WERI-Rb-1 (cell line): ENCODE measurements at regions not wholly inside any gene's neighbourhood (a gene's known extent, or its start where the extent isn't known, plus 50 kb on each side); places are given as distances from the start of the nearest gene placed in this dataset.

Source experiments
- DNase-seq: peaks from one replicate; pipeline ENCODE4 v3.0.0-alpha.2; 2020
- H3K27ac ChIP-seq: fragments of 250-450 bp; sonication (Bioruptor Pico); 2 replicates; pipeline ENCODE4 v1.5.1; 2020; ENCODE audit warnings: mild to moderate bottlenecking, moderate library complexity
- H3K27me3 ChIP-seq: fragments of 250-450 bp; sonication (Bioruptor Pico); 2 replicates; pipeline ENCODE4 v1.5.1; 2021; ENCODE audit warnings: mild to moderate bottlenecking, low read depth, moderate library complexity; ENCODE audit not compliant: insufficient read depth, severe bottlenecking
- H3K36me3 ChIP-seq: fragments of 250-450 bp; sonication (Bioruptor Pico); 2 replicates; pipeline ENCODE4 v1.5.1; 2020; ENCODE audit warnings: mild to moderate bottlenecking, moderate library complexity
- H3K4me3 ChIP-seq: 2 replicates; pipeline ENCODE4 v1.5.1; 2011; ENCODE audit warnings: low read depth, mild to moderate bottlenecking, control low read depth, low read length
- H3K9me3 ChIP-seq: fragments of 250-450 bp; sonication (Bioruptor Pico); 2 replicates; pipeline ENCODE4 v1.5.1; 2021; ENCODE audit warnings: mild to moderate bottlenecking, moderate library complexity; ENCODE audit not compliant: severe bottlenecking
- TF ChIP-seq, protein P1 (sequence below): IDR thresholded peaks from 2 replicates; pipeline ENCODE4 v1.5.1; 2011; ENCODE audit warnings: low read depth, mild to moderate bottlenecking, control low read depth, inconsistent platforms, low read length

DNA sequence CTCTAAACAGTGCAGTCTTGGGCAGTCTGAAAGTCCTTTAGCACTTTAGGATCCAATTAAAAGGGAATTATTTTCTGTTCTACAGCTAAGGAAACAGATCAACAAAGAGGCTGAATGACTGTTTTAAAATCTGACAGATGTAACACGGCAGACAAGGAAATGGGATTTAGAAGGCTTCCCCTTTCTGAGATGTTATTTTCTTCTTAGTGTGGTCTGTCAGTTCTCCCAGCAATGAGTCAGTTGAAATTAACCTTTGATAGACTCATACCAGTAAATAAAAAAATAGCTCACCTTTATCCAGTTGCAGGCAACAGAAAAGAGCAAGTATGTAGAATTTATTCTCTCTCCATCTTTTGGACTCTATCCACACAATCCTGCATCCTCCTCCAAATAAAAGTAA is 98.1 kb downstream of the NEDD1 start:
- H3K9me3 ChIP-seq, result no peaks in the 10 kb centered on the region
- H3K27me3 ChIP-seq, result peaks cover 2% of the 10 kb centered on the region
- H3K27ac ChIP-seq, result no peak overlapping the region
- no peaks in the 10 kb centered on the region for H3K36me3 ChIP-seq
- DNase-seq, result no peak
- TF ChIP-seq, protein P1, sequence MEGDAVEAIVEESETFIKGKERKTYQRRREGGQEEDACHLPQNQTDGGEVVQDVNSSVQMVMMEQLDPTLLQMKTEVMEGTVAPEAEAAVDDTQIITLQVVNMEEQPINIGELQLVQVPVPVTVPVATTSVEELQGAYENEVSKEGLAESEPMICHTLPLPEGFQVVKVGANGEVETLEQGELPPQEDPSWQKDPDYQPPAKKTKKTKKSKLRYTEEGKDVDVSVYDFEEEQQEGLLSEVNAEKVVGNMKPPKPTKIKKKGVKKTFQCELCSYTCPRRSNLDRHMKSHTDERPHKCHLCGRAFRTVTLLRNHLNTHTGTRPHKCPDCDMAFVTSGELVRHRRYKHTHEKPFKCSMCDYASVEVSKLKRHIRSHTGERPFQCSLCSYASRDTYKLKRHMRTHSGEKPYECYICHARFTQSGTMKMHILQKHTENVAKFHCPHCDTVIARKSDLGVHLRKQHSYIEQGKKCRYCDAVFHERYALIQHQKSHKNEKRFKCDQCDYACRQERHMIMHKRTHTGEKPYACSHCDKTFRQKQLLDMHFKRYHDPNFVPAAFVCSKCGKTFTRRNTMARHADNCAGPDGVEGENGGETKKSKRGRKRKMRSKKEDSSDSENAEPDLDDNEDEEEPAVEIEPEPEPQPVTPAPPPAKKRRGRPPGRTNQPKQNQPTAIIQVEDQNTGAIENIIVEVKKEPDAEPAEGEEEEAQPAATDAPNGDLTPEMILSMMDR, result no peak
- H3K4me3 ChIP-seq, result no peak overlapping the region

DNA sequence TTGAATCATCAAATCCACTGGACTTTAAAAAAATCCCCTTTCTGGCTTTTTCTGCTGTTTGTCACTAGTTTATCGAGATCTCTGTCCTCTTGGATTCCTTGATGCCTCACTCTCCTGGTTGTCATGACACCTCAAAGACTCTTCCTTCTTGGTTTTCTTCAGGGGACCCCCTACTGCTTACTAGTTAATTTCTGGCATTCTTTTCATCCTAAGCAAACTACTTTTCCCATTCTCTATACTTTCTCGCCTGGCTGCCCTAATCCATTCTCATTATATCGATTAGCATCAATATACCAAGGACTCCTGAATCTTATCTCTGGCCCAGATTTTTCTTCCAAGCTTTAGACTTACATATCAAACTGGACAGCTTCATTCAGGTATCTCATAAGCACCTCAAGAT is 98.6 kb downstream of the NEDD1 start:
- no peak for DNase-seq
- Histone ChIP-seq H3K27me3 (no peaks in the 10 kb centered on the region), H3K9me3 (no peaks in the 10 kb centered on the region), H3K27ac (no peak overlapping the region), H3K36me3 (no peaks in the 10 kb centered on the region), H3K4me3 (no peak overlapping the region)
- TF ChIP-seq, protein P1, result no peak

DNA sequence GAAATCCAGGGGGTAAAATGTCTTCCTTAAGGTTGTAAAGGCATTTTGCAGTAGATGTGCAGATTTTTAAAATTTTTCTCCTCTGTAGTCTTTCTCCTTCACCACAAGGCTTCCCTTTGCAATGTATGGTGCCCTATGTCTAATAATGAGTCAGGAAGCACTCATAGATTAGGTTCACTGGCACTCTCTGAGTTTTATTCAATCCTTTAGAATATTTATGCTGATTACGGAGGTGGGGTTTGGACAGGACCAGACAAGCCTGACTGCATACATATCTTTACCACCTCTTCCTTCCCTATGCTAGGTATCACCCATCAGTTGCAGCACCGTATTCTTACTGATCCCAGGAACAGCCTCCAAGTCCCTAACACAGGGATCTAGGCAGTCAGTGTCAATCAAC is 99.5 kb downstream of the NEDD1 start:
- no peaks in the 10 kb centered on the region for H3K9me3 ChIP-seq
- no peak overlapping the region for H3K4me3 ChIP-seq
- no peaks in the 10 kb centered on the region for H3K36me3 ChIP-seq
- TF ChIP-seq, protein P1, result no peak
- no peaks in the 10 kb centered on the region for H3K27me3 ChIP-seq
- DNase-seq, result no peak
- H3K27ac ChIP-seq, result no peak overlapping the region

DNA sequence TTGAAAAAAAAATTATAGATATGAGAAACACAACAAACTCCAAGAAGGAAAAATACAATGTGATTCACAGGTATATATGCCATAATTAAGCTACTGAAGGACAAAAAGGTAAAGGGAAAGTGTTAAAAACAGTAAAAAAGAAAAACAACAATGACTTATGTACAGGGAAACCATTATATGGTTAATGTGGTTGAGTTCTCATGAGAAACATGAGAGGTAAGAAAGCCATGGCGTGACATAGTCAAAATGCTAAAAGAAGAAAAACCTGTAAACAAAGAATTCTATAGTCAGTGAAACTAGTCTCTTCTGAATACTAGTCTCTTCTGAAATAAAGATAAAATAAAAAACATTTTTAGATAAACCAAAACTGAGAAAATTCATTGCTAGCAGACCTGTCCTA is 109.1 kb downstream of the NEDD1 start:
- H3K27ac ChIP-seq, result no peak overlapping the region
- no peak overlapping the region for H3K4me3 ChIP-seq
- no peaks in the 10 kb centered on the region for H3K36me3 ChIP-seq
- H3K27me3 ChIP-seq, result no peaks in the 10 kb centered on the region
- no peaks in the 10 kb centered on the region for H3K9me3 ChIP-seq
- TF ChIP-seq, protein P1, result no peak
- DNase-seq, result no peak

DNA sequence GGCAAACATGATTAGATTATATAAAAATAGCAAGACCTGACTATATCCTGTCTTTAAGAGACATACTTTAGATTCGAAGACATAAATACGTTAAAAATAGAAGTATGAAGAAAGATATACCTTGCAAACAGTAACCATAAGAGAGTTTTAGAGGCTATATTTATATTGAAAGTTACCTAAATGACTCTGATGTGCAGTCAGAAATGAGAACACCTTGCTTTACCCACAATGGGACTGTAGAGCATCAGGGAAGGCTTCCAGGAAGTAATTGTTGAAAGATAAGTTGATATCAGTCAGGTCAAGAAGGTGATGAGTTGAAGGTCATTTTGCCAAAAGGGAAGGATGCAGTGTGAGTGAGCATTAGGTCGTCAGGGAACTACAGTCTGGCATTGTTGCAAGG is 110.2 kb downstream of the NEDD1 start:
- Histone ChIP-seq H3K4me3 (no peak overlapping the region), H3K36me3 (no peaks in the 10 kb centered on the region), H3K27me3 (no peaks in the 10 kb centered on the region), H3K27ac (no peak overlapping the region), H3K9me3 (no peaks in the 10 kb centered on the region)
- no peak for DNase-seq
- TF ChIP-seq, protein P1, result no peak

DNA sequence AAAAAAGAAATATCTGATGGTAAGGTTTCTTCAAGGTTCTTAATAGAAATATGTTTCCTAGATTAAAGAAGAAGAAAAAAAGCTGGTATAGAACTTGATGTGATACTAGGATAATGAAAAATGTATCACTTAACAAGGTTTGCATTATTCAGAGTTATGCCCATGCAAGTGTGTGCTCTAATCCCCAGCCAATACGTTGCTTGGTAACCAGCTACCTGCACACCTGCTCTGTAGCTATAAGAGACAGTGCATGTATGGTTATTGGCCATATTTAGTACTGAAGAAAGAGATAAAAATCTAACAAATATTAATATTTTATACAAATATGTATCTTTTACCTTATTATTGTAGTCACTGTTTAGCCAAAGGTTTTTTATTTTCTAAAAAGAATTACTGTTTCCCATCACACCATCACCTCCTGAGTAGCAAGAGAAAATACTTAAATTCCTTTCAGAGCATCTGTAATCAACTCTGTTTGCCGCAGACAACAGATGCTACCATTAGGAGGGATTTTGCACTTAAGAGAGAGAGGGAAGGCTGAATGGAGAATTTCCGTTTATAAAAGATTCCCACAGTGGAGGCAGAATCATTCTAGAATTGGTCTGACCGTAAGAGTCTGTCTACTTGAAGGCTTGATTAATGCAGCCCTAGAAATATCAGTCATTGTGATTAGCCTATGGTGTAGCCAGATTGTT is 115.6 kb downstream of the NEDD1 start:
- DNase-seq, result no peak
- Histone ChIP-seq H3K36me3 (no peaks in the 10 kb centered on the region), H3K9me3 (no peaks in the 10 kb centered on the region), H3K27ac (no peak overlapping the region), H3K27me3 (peaks cover 3% of the 10 kb centered on the region), H3K4me3 (no peak overlapping the region)
- TF ChIP-seq, protein P1, result no peak
